ENCODE measurements at regions not wholly inside any gene's neighbourhood (a gene's known extent, or its start where the extent isn't known, plus 50 kb on each side); places are given as distances from the start of the nearest gene placed in this dataset.

GRCh38 chr10:125536236-125536635 lies 146.7 kb downstream of the TEX36 start:
- TF ChIP-seq CTCF (IDR thresholded peaks at IDR 0.05) (no peak), POLR2A (IDR thresholded peaks at IDR 0.05) (no peak)

Measured in adrenal gland (tissue), 5 donors.